KMS-11 (cell line): ENCODE measurements at regions not wholly inside any gene's neighbourhood (a gene's known extent, or its start where the extent isn't known, plus 50 kb on each side); places are given as distances from the start of the nearest gene placed in this dataset.

ENCODE experiments used
- H2AFZ ChIP-seq: fragments of 200-600 bp; sonication (generic); 2 replicates; pipeline ENCODE4 v1.6.1; 2016; ENCODE audit warnings: antibody characterized with exemption, mixed run types, low read depth
- H3K27ac ChIP-seq: fragments of 200-600 bp; sonication (generic); 2 replicates; pipeline ENCODE4 v1.6.1; 2016; ENCODE audit warnings: mild to moderate bottlenecking, mixed run types
- H3K27me3 ChIP-seq: fragments of 200-600 bp; sonication (generic); 2 replicates; pipeline ENCODE4 v1.6.1; 2017; ENCODE audit warnings: mild to moderate bottlenecking, low read depth, mixed run types, moderate library complexity; ENCODE audit not compliant: insufficient read depth
- H3K36me3 ChIP-seq: fragments of 200-600 bp; sonication (generic); 2 replicates; pipeline ENCODE4 v1.6.1; 2017; ENCODE audit warnings: mild to moderate bottlenecking, mixed run types; ENCODE audit not compliant: insufficient read depth
- H3K4me1 ChIP-seq: fragments of 200-600 bp; sonication (generic); 2 replicates; pipeline ENCODE4 v1.6.1; 2016; ENCODE audit warnings: mild to moderate bottlenecking, low read depth, mixed run types; ENCODE audit not compliant: poor library complexity, severe bottlenecking
- H3K4me2 ChIP-seq: fragments of 200-600 bp; sonication (generic); 2 replicates; pipeline ENCODE4 v1.7.0; 2016; ENCODE audit warnings: mild to moderate bottlenecking, mixed run types
- H3K4me3 ChIP-seq: fragments of 200-600 bp; sonication (generic); IDR thresholded peaks from 2 replicates; pipeline ENCODE4 v1.6.1; 2017; ENCODE audit warnings: low read depth, low read length, mixed read lengths; ENCODE audit not compliant: insufficient read depth
- H3K79me2 ChIP-seq: fragments of 200-600 bp; sonication (generic); 2 replicates; pipeline ENCODE4 v1.6.1; 2016; ENCODE audit warnings: low read depth, mixed run types; ENCODE audit not compliant: insufficient read depth
- H3K9ac ChIP-seq: fragments of 200-600 bp; sonication (generic); 2 replicates; pipeline ENCODE4 v1.6.1; 2016; ENCODE audit warnings: mild to moderate bottlenecking, mixed run types
- H4K20me1 ChIP-seq: fragments of 200-600 bp; sonication (generic); 2 replicates; pipeline ENCODE4 v1.6.1; 2016; ENCODE audit warnings: mild to moderate bottlenecking, mixed run types; ENCODE audit not compliant: insufficient read depth
- TF ChIP-seq, protein P1 (sequence below): fragments of 200-600 bp; sonication (generic); conservative IDR thresholded peaks from 2 replicates; pipeline ENCODE4 v1.6.1; 2017; ENCODE audit warnings: low read depth, mild to moderate bottlenecking, antibody characterized with exemption, low read length, moderate library complexity, mixed read lengths

DNA sequence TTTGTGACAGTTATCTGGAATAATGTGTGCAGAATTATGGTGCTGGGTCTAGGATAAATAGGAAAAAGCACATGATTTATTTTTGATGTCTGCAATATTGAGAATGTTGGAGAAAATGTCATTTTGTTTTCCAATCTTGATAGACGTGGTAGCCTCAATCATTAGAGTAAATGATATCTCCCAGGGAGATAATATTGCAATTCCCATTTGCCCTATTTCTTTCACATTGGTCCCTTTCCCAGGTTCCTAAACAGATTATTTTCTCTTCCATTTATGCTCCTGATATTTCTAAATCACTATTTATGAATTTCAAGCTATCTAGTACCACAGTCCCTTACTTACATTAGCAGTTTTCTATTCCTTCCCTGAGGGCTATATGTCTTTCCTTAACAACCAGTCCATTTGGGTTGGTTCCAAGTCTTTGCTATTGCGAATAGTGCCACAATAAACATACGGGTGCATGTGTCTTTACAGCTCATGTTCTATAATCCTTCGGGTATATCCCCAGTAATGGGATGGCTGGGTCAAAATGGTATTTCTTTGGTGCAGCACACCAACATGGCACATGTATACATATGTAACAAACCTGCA is 447.3 kb downstream of the PLA2G4A start:
- peaks cover 2% of the 10 kb centered on the region for H3K4me1 ChIP-seq
- H3K79me2 ChIP-seq: no peaks in the 10 kb centered on the region
- H3K36me3 ChIP-seq: no peaks in the 10 kb centered on the region
- TF ChIP-seq, protein P1, sequence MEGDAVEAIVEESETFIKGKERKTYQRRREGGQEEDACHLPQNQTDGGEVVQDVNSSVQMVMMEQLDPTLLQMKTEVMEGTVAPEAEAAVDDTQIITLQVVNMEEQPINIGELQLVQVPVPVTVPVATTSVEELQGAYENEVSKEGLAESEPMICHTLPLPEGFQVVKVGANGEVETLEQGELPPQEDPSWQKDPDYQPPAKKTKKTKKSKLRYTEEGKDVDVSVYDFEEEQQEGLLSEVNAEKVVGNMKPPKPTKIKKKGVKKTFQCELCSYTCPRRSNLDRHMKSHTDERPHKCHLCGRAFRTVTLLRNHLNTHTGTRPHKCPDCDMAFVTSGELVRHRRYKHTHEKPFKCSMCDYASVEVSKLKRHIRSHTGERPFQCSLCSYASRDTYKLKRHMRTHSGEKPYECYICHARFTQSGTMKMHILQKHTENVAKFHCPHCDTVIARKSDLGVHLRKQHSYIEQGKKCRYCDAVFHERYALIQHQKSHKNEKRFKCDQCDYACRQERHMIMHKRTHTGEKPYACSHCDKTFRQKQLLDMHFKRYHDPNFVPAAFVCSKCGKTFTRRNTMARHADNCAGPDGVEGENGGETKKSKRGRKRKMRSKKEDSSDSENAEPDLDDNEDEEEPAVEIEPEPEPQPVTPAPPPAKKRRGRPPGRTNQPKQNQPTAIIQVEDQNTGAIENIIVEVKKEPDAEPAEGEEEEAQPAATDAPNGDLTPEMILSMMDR: no peak
- no peak overlapping the region for H3K27ac ChIP-seq
- no peaks in the 10 kb centered on the region for H3K27me3 ChIP-seq
- no peak overlapping the region for H2AFZ ChIP-seq
- no peak overlapping the region for H3K9ac ChIP-seq
- H3K4me2 ChIP-seq: no peak overlapping the region
- H3K4me3 ChIP-seq: no peak overlapping the region
- H4K20me1 ChIP-seq: no peaks in the 10 kb centered on the region

DNA sequence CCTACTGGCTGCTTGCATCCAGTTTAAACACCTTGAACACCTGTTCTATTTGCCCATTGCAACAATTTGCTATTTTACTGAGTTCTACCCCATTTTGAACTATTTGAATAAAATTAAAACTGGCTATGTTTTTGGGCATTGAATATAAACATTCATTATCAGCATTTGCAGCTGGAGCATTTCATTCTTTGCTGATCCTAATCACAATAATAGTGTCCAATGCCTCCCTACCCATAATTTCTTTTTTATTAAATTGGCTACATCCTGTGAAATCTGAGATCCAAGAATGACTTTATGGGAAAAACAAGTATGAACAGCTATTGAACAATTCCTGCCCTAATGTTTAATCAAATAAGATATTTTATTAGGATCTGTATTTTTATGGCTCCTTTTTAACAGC is 447.9 kb downstream of the PLA2G4A start:
- TF ChIP-seq, protein P1: no peak
- Histone ChIP-seq H3K9ac (no peak overlapping the region), H4K20me1 (no peaks in the 10 kb centered on the region), H3K4me3 (no peak overlapping the region), H3K36me3 (no peaks in the 10 kb centered on the region), H2AFZ (no peak overlapping the region), H3K79me2 (no peaks in the 10 kb centered on the region), H3K27me3 (no peaks in the 10 kb centered on the region), H3K4me2 (no peak overlapping the region), H3K4me1 (no peaks in the 10 kb centered on the region), H3K27ac (no peak overlapping the region)

DNA sequence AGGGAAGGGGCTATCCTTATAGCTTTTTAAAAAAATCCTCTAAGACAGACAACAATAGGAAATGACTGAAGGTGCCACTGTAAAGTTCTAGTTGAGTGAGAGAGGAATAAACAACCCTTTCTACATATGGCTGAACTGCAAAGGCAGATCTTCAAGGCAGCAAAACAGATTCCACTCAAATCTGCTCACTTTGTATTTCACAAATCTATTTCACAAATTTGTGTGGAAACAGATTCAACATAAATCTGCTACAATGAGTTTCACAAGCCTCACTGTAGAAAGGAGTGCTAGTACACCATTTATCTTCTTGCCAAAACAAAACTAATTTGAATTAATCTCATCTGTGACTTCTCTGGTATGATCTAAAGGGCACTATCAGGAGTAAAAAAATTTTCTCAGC is 451.3 kb downstream of the PLA2G4A start:
- H3K27me3 ChIP-seq: no peaks in the 10 kb centered on the region
- H3K4me3 ChIP-seq: no peak overlapping the region
- TF ChIP-seq, protein P1: no peak
- H3K27ac ChIP-seq: no peak overlapping the region
- no peaks in the 10 kb centered on the region for H3K36me3 ChIP-seq
- no peaks in the 10 kb centered on the region for H3K4me1 ChIP-seq
- H3K4me2 ChIP-seq: no peak overlapping the region
- H2AFZ ChIP-seq: no peak overlapping the region
- H4K20me1 ChIP-seq: no peaks in the 10 kb centered on the region
- H3K9ac ChIP-seq: no peak overlapping the region
- H3K79me2 ChIP-seq: no peaks in the 10 kb centered on the region

DNA sequence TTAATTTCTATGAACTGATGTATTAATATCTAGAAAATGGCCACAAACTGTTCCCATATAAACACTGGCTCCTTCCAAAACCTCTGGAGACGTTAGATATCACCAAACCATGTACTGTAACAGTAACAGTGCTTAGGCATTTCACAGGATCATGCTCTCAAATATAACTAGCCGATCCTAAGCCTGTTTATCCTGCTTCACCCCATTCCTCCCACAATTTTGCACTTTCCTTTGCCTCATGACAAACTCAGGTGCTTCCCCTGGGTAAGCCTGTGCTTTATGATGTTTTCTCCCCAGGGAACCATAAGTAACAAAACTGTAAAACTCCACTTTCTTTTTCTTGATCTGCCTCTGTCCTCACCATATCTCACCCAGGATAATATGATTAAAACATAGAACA is 452.3 kb downstream of the PLA2G4A start:
- Histone ChIP-seq H2AFZ (no peak overlapping the region), H3K4me2 (no peak overlapping the region), H3K79me2 (no peaks in the 10 kb centered on the region), H3K27ac (no peak overlapping the region), H3K36me3 (no peaks in the 10 kb centered on the region), H3K4me1 (no peaks in the 10 kb centered on the region), H4K20me1 (no peaks in the 10 kb centered on the region), H3K27me3 (no peaks in the 10 kb centered on the region), H3K4me3 (no peak overlapping the region), H3K9ac (no peak overlapping the region)
- TF ChIP-seq, protein P1: no peak
